ENCODE measurements at regions not wholly inside any gene's neighbourhood (a gene's known extent, or its start where the extent isn't known, plus 50 kb on each side); places are given as distances from the start of the nearest gene placed in this dataset.

DNA sequence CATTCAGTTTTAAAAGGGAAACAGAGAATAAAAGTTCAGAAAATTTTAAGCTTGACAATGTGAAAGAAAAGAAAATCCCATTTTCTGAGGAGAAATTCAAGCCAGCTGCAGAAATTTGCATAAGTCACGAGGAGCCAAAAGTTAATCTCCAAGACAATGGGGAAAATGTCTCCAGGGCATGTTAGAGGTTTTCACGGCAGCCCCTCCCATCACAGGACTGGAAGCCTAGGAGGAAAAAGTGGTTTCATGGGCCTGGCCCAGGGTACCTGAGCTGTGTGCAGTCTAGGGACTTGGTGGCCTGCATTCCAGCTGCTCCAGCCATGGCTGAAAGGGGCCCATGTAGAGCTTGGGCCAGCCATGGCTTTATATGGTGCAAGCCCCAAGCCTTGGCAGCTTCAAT is 59.6 kb upstream of the NXPH1 start:
- H3K79me2 ChIP-seq, result no peaks in the 10 kb centered on the region
- no peak overlapping the region for H3K9ac ChIP-seq
- no peaks in the 10 kb centered on the region for H3K27me3 ChIP-seq (ENCODE audit: control insufficient read depth, insufficient read depth, low read length)
- H2AFZ ChIP-seq, result no peak overlapping the region
- H3K4me2 ChIP-seq (ENCODE audit: low read length), result no peak overlapping the region
- H3K4me3 ChIP-seq (ENCODE audit: low read depth, low read length), result no peak overlapping the region
- H3K27ac ChIP-seq, result no peak overlapping the region
- no peaks in the 10 kb centered on the region for H3K36me3 ChIP-seq (ENCODE audit: control insufficient read depth, insufficient read depth, low read length)
- TF ChIP-seq, protein P1, sequence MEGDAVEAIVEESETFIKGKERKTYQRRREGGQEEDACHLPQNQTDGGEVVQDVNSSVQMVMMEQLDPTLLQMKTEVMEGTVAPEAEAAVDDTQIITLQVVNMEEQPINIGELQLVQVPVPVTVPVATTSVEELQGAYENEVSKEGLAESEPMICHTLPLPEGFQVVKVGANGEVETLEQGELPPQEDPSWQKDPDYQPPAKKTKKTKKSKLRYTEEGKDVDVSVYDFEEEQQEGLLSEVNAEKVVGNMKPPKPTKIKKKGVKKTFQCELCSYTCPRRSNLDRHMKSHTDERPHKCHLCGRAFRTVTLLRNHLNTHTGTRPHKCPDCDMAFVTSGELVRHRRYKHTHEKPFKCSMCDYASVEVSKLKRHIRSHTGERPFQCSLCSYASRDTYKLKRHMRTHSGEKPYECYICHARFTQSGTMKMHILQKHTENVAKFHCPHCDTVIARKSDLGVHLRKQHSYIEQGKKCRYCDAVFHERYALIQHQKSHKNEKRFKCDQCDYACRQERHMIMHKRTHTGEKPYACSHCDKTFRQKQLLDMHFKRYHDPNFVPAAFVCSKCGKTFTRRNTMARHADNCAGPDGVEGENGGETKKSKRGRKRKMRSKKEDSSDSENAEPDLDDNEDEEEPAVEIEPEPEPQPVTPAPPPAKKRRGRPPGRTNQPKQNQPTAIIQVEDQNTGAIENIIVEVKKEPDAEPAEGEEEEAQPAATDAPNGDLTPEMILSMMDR (IDR thresholded peaks at IDR 0.05), result no peak
- no peaks in the 10 kb centered on the region for H3K4me1 ChIP-seq
- no peaks in the 10 kb centered on the region for H3K9me3 ChIP-seq (ENCODE audit: control insufficient read depth, low read length)

DNA sequence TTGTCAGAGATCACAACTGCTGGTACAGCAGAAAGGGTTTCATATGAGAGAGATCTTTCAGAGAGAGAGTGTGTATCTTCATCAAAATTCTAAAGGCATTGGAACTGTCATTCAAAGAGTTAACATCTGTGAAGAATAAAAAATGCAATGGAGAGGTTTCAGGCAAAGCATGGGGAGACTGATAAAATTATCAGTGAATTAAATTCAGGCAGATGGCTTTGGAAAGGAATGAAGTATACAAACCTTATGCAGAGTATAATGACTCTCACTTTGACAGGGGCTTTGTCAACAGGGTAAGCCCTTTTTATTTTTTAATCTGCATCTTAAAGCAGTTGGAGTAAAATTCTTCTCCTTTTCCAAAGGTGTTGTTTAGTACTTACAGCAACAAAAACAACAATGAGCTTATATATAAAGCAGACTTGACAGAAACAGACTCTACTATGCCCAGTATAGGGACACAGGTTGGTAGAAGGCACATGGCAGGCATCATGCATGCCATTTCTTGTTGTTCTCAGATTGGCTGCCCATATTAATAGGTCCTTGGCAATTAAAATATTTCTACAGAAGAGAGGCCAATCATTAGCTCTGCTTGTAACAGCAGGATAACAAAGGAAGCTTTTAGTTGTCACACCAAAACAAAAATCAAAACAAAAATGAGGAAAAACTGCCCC is 54.9 kb upstream of the NXPH1 start:
- H3K4me3 ChIP-seq (ENCODE audit: low read depth, low read length), result no peak overlapping the region
- no peak overlapping the region for H3K9ac ChIP-seq
- H3K36me3 ChIP-seq (ENCODE audit: control insufficient read depth, insufficient read depth, low read length), result no peaks in the 10 kb centered on the region
- H3K4me1 ChIP-seq, result no peaks in the 10 kb centered on the region
- TF ChIP-seq, protein P1 (IDR thresholded peaks at IDR 0.05), result no peak
- no peak overlapping the region for H3K27ac ChIP-seq
- no peaks in the 10 kb centered on the region for H3K79me2 ChIP-seq
- H3K4me2 ChIP-seq (ENCODE audit: low read length), result no peak overlapping the region
- no peaks in the 10 kb centered on the region for H3K27me3 ChIP-seq (ENCODE audit: control insufficient read depth, insufficient read depth, low read length)
- H2AFZ ChIP-seq, result no peak overlapping the region
- no peaks in the 10 kb centered on the region for H3K9me3 ChIP-seq (ENCODE audit: control insufficient read depth, low read length)

DNA sequence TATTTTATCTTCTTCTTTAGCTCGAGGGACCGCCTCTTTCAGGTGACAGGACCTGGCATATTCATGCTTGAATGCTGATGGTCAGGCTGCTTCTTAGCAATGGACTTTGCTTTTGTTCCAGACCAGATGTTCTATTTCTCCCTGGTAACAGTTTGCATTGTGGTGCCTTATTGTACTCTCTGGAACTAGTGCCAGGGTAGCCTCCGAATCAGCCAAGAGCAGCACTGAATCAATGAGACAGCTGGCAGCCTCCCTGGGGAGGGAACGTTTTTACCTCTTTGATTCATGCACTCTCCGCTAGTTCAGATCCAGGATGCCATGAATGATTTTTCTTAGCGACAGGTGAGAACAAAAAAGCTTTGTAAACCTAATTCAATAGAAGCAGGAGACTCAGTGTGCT is 54.1 kb upstream of the NXPH1 start:
- Histone ChIP-seq H2AFZ (no peak overlapping the region), H3K4me1 (no peaks in the 10 kb centered on the region), H3K27me3 (ENCODE audit: control insufficient read depth, insufficient read depth, low read length) (no peaks in the 10 kb centered on the region), H3K27ac (no peak overlapping the region), H3K79me2 (no peaks in the 10 kb centered on the region), H3K9me3 (ENCODE audit: control insufficient read depth, low read length) (no peaks in the 10 kb centered on the region), H3K36me3 (ENCODE audit: control insufficient read depth, insufficient read depth, low read length) (no peaks in the 10 kb centered on the region), H3K4me2 (ENCODE audit: low read length) (no peak overlapping the region), H3K4me3 (ENCODE audit: low read depth, low read length) (no peak overlapping the region), H3K9ac (no peak overlapping the region)
- TF ChIP-seq, protein P1 (IDR thresholded peaks at IDR 0.05), result no peak

DNA sequence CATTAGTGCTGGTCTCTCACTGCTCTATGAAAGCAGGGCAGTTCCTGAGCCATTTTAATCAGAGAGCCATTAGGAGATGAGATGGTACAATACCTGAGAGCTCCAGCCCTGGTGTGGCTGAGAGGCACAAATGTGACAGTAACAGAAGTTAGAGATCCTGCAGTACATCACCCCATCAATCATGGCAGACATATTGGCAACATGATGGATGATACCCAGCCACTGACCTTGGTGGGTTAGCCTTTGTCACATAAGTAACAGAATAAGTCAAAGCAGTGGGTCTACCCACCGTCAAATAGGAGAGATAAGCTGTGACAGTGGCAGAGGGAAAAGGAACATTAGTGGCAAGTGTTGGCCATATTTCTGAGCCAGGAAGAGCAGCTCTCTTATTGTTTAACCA is 53.3 kb upstream of the NXPH1 start:
- H3K4me3 ChIP-seq (ENCODE audit: low read depth, low read length), result no peak overlapping the region
- H3K36me3 ChIP-seq (ENCODE audit: control insufficient read depth, insufficient read depth, low read length), result no peaks in the 10 kb centered on the region
- TF ChIP-seq, protein P1 (IDR thresholded peaks at IDR 0.05), result no peak
- no peak overlapping the region for H3K9ac ChIP-seq
- no peak overlapping the region for H2AFZ ChIP-seq
- H3K9me3 ChIP-seq (ENCODE audit: control insufficient read depth, low read length), result no peaks in the 10 kb centered on the region
- H3K4me2 ChIP-seq (ENCODE audit: low read length), result no peak overlapping the region
- H3K27ac ChIP-seq, result no peak overlapping the region
- no peaks in the 10 kb centered on the region for H3K79me2 ChIP-seq
- H3K4me1 ChIP-seq, result no peaks in the 10 kb centered on the region
- no peaks in the 10 kb centered on the region for H3K27me3 ChIP-seq (ENCODE audit: control insufficient read depth, insufficient read depth, low read length)

Measured in parathyroid adenoma (tissue), 2 donors.